HG03139 (cell line): ENCODE measurements at regions not wholly inside any gene's neighbourhood (a gene's known extent, or its start where the extent isn't known, plus 50 kb on each side); places are given as distances from the start of the nearest gene placed in this dataset.
"Not testable (repeated sequence)": the region's sequence is repeated elsewhere in the genome, so short reads cannot be mapped to it uniquely, and the experiment has no call there.

Experiments
- ATAC-seq: cut with Tn5 transposase; IDR thresholded peaks from one replicate; pipeline ENCODE4 v1.9.1; 2021; ENCODE audit not compliant: unreplicated experiment

DNA sequence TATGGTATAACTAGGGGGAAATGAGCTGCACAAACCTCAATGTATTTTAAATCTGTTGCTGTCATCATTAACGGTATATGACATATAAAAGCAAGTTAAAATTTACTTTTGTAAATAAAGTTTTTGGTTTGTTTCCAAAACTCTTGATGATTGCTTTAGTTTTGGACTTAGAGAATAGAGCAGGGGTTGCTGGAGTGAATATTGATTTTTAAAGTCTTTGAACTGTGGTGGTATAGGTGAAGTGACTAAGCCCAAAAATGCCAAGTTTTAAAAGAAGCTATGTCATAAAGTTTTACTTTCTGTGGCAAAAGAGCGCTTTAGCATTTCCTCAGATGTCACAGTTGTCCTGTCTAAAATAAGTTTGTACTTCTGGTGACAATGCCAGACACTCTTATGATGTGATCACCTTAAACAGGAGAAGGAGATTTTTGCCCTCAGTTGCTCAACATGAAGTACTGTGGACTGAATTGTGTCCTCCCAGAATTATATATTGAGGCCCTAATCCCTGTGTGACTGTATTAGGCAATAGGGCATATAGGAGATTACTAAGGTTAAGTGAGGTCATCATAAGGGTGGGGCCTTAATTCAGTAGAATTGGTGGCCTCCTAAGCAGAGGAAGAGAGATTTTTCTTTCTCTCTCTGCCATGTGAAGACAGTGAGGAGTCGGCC is 175.2 kb upstream of the PLGLB1 start:
- ATAC-seq: not testable (repeated sequence)

GRCh38 chr2:87198422-87198821 is 176.8 kb upstream of the PLGLB1 start:
- not testable (repeated sequence) for ATAC-seq

GRCh38 chr2:87199228-87199627 is 177.6 kb upstream of the PLGLB1 start:
- not testable (repeated sequence) for ATAC-seq

DNA sequence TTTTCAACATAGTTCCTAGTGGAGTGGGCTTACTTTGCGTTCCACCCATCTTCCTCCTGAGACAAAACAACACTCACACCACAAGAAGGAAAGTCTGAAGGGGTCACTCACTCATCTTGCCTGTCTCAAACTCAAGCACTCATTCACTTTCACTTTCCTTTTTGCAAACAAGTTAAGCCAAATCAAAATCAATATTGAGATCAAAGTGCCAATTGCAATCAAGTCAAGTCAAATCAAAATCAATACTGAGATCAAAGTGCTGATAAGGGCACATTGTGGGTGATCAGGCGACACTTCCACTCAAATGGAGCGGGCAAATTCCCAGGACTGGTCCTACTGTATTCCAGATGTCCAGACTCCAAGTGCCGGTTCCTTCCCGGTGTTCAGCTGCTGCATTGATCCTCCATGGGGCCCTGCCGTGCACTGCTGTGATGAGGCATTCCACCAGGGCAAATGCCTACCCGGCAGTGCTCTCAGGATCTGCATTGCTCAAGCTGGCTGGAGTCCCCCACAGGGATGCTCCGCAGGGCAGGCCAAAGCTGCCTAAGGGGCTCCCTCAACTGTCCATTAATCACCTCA is 183.0 kb upstream of the PLGLB1 start:
- ATAC-seq: not testable (repeated sequence)

DNA sequence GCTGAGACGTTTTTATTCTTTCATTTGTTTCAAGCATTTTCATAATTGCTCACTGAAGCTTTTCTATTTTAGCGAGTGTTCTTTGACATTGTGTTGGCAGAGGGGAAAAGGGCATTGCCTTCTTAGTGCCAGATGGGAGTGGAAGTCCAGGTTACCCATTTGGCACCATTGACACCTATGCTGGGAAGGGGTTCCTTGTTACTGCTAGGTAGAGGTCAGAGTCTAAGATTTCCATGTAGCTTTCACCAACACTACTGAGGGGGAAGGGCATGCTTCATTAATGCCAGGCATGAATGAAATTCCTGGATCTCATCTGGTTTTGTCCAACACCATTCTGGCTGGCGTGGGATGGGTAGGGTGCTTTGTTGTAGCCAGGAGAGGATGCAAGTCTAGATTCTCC is 191.3 kb upstream of the PLGLB1 start:
- not testable (repeated sequence) for ATAC-seq

DNA sequence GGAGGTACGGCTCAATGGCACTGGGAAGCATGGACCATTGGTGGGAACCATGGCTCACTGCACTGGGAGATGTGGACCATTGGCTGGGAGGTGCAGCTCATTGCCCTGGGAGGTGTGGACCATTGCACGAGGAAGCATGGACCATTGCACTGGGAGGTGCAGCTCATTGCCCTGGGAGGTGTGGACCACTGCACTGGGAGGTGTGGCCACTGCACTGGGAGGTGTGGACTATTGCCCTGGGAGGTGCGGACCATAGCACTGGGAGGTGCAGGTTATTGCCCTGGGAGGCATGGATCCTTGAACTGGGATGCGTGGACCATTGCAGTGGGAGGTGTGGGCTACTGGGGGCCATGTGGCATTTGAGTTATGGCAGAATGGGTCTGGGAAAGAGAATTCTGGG is 195.4 kb upstream of the PLGLB1 start:
- not testable (repeated sequence) for ATAC-seq

- not testable (repeated sequence) for ATAC-seq
Observed at GRCh38 chr2:87217741-87218410, 196.2 kb upstream of the PLGLB1 start.

DNA sequence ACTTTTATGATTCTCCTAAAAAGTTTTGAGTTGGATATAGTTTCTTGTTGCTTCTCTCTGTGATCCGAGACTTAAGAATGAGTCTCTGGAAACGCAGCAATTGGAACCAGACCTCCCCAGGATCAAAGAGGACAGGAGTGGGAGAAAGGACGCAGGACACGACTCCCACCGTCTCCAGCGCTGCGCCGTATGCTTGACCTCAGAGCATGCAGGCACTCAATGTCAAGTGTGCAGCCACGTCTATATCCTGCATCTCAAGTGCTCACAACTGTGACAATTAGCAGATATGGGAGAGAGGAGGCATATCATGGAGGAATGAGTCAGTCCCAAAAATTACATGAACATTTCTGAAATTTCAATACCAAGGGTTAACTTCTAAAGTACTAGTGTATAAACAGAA is 199.0 kb upstream of the PLGLB1 start:
- not testable (repeated sequence) for ATAC-seq

DNA sequence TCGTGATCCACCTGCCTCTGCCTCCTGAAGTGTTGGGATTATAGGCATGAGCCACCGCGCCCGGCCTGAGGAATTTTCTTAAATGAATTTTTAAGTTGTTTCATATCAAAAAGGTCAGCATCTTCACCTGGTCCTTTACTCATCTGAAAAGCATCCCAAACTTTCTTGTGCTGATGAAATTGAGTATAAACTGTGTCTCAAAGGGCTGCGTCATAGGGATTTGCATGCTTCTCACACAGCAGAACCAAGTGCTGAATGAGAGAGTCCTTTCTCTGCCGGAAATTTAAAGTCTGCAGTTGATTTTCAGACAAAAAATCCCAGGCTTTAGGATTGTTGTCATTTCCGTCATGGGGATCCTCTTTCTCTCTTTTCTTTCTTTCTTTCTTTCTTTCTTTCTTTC is 200.5 kb upstream of the PLGLB1 start:
- ATAC-seq: not testable (repeated sequence)

DNA sequence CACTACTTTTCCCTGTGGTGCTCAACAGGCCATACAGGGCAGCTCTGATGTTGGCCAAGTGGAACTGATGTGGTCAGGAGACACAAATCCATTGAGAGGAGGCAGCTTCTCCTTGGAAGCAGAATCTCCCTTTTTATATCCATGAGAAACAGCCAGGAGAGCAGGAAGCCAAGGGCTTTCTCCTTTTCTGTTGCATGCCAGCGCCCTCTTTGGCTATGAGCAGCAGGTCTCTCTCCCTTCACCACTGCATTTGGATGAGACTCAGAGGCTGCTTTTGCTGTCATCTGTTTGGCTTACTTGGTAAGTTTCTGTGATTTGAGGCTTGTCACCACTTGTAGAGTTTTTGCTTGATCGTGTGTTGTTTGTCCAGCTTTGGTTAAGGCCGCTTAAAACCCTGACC is 202.2 kb upstream of the PLGLB1 start:
- ATAC-seq: not testable (repeated sequence)

DNA sequence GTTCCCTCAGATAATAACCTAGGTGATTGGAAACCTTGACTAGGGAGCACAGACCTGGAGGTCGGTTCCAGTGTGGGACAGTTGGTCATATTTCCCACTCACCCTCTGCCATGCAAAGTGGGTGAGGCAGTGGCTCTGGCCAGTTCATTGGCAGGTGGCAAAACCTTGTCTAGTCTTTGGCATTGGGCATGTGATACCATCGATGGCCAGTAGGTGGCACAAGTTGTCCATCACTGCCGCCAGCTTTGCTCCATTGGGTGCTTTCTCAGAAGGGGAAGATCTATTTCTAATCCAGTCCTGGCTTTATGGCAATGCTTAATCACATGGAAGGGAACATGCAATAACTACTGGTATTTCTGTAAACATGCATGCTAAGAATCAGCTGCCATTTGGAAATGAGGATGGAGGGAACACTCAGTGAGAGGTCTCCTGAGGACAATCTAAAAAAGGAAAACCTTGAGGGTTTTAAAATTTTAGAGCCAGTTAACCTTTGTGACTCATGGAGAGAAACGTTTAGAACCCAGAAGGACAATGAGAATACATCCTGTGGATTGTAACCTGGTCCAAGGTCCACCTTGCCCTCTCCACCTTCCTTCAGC is 207.5 kb upstream of the PLGLB1 start:
- not testable (repeated sequence) for ATAC-seq

- ATAC-seq: not testable (repeated sequence)
Observed at GRCh38 chr2:87229964-87230363, 208.3 kb upstream of the PLGLB1 start.

DNA sequence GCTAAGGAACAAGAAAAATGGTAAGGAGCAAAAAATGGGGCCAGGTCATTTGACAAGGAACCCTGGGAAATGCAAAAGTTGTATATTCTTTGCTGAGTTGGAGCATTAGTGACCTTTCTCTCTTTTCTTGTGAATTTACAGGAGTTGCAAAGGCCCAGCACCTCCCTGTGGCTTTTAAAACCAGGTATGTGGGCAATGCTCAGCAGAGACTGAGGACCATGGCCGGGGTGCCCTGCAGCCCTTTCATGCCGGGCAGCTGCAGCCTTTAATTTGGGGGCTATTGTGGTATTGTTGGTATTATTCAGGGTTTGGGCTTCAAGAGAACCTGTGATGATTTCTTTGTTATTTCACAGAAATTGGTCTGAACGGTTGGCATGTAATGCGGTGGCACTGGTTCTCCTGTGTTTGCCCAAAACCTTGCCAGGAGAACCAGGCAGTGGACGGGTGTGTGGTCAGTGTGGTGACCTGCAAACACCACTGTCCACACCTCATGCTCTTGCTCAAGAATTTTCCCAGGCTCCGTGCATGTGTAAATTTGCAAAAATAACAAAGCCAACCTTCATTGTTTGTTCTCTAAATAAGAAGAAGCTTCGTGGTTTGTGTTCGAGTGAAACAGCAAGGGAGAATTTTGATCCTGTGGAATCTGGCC is 213.8 kb upstream of the PLGLB1 start:
- ATAC-seq: not testable (repeated sequence)

DNA sequence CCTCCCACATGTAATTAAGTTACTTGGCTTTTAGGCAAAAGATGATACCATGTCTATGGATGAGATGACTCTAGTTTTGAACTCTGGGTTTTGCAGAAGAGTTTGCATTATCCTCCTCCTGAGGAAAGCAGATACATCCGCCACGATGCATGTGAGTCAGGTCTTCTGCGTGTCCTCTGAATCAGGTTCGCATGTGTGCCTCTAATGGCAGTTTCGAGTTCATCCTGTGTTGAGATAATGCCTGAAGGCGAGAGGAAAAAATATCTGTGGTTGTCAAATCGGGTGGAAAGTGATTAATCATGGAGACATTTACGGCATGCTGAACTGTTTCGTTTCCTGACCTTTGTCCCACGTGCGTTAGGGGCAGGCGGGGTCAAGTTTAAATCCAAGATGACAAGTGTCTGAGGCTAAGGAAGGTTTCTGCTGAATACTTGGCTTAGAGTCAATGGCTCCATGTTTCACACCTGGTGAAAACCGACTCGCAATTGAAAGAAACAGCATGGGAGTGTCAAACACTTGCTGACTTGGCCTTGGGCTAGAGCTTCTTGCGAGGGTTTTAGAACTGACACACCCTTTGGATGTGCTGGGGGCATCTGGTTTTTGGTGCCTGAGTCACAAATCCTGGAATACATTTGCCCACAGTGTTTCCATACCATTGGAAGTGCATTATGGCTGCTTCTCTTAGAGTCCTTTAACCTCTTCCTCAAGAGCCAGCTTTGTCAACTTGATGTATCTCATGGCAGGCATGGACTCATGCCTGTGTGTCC is 216.1 kb upstream of the PLGLB1 start:
- ATAC-seq: not testable (repeated sequence)

DNA sequence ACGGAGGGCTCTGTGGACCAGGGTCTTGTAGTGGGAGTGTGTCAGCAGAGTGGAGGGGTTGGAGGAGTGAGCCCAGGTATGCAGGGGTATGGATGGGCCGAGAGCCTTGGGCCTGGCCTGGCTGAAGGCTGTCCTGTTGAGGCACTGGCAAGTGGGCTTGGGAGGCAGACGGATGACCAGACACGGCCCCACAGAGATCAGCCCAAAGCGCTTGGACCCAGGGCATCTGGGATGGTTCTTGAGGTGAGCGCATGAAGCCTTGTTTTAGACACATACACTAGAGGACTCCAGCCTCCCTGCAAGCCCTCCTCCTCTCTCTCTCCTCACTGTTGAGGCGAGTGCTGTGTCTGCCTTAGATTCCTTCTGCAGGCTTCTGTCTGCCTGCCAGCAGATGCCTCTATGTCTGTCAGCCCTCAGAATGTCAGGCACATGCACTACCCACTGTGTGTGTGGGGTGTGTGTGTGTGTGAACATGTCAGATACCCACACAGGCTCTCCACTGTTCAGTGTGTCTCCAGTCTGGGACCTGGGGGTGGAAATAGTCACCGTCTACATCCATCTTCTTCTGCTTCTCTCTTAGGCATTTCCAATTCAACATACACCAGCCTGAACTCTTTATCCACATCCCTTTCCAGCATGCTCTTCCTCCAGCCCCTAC is 218.0 kb upstream of the PLGLB1 start:
- not testable (repeated sequence) for ATAC-seq

GRCh38 chr2:87246066-87246717 is 224.5 kb upstream of the PLGLB1 start:
- ATAC-seq: not testable (repeated sequence)

GRCh38 chr2:87252046-87252445 is 230.4 kb upstream of the PLGLB1 start:
- not testable (repeated sequence) for ATAC-seq

GRCh38 chr2:87254562-87254961 is 232.9 kb upstream of the PLGLB1 start:
- not testable (repeated sequence) for ATAC-seq

- ATAC-seq: not testable (repeated sequence)
Observed at GRCh38 chr2:87255410-87255809, 233.8 kb upstream of the PLGLB1 start.
